ENCODE measurements at regions not wholly inside any gene's neighbourhood (a gene's known extent, or its start where the extent isn't known, plus 50 kb on each side); places are given as distances from the start of the nearest gene placed in this dataset.

DNA sequence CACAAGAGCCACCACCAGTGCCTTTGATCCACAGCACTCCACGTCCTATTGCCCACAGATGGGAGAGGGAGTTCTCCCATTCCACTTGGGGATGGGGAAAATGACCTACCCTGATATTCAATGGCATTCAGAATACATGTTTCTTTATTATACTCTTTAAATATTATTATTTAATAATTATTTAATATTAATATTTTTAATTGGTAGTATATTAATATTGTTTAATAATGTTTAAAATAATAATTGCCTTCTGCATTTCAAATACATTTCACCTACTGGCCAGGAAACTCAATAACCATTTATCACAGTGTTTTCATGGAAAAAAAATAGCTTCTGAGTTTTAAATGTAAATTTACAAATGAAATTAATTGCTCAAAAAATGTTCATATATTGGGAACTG is 127.4 kb upstream of the G2E3 start:
- no peak for DNase-seq
- no peaks in the 10 kb centered on the region for H3K9me2 ChIP-seq
- no peaks in the 10 kb centered on the region for H3K36me3 ChIP-seq (replicated peaks in 1 of 2; ENCODE audit: control insufficient read depth in 1 of 2, insufficient read depth in 2 of 2, low read length in 1 of 2)
- H4K20me1 ChIP-seq (ENCODE audit: insufficient read depth): no peaks in the 10 kb centered on the region
- H3K79me2 ChIP-seq (ENCODE audit: insufficient read depth): no peaks in the 10 kb centered on the region
- WGBS (ENCODE audit: low lambda C conversion rate): 0% methylated on average over 1 of the region's 1 CpG
- no peak overlapping the region for H3K27ac ChIP-seq (ENCODE audit: low read depth in 2 of 2, low read length in 1 of 2)
- no peaks in the 10 kb centered on the region for H3K4me1 ChIP-seq (ENCODE audit: control insufficient read depth in 1 of 2, insufficient read depth in 2 of 2, low read depth in 1 of 2, low read length in 1 of 2)
- H3K9ac ChIP-seq: no peak overlapping the region
- H3F3A ChIP-seq (replicated peaks; ENCODE audit: insufficient read depth): no peaks in the 10 kb centered on the region
- no peak overlapping the region for H3K4me2 ChIP-seq
- ChIA-PET POLR2A (no interaction called here), CTCF (interaction anchor here (0.8 kb wide), 1 partner anchor 11 kb away, joined by 4 read pairs; no protein-coding TSS in a partner anchor)
- H3K4me3 ChIP-seq (ENCODE audit: low read depth in 2 of 2, low read length in 1 of 2): no peak overlapping the region
- H3K27me3 ChIP-seq (ENCODE audit: insufficient read depth): no peaks in the 10 kb centered on the region; the same call in 1 of the 2 replicates
- H2AFZ ChIP-seq (ENCODE audit: low read depth): no peak overlapping the region
- H3K9me3 ChIP-seq: no peaks in the 10 kb centered on the region
- TF ChIP-seq FOSL2 (IDR thresholded peaks at IDR 0.05; ENCODE audit: borderline replicate concordance, low read depth): no peak
- TF ChIP-seq, protein P1, sequence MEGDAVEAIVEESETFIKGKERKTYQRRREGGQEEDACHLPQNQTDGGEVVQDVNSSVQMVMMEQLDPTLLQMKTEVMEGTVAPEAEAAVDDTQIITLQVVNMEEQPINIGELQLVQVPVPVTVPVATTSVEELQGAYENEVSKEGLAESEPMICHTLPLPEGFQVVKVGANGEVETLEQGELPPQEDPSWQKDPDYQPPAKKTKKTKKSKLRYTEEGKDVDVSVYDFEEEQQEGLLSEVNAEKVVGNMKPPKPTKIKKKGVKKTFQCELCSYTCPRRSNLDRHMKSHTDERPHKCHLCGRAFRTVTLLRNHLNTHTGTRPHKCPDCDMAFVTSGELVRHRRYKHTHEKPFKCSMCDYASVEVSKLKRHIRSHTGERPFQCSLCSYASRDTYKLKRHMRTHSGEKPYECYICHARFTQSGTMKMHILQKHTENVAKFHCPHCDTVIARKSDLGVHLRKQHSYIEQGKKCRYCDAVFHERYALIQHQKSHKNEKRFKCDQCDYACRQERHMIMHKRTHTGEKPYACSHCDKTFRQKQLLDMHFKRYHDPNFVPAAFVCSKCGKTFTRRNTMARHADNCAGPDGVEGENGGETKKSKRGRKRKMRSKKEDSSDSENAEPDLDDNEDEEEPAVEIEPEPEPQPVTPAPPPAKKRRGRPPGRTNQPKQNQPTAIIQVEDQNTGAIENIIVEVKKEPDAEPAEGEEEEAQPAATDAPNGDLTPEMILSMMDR (IDR thresholded peaks at IDR 0.05): no peak
- TF ChIP-seq SMC3 (IDR thresholded peaks at IDR 0.05; ENCODE audit: low read depth, low read length): no peak
- TF ChIP-seq RFX5 (IDR thresholded peaks at IDR 0.05; ENCODE audit: low read length): no peak
- no peak for TF ChIP-seq NFIC (IDR thresholded peaks at IDR 0.05; ENCODE audit: borderline replicate concordance)
- TF ChIP-seq TCF12 (IDR thresholded peaks at IDR 0.05): no peak

DNA sequence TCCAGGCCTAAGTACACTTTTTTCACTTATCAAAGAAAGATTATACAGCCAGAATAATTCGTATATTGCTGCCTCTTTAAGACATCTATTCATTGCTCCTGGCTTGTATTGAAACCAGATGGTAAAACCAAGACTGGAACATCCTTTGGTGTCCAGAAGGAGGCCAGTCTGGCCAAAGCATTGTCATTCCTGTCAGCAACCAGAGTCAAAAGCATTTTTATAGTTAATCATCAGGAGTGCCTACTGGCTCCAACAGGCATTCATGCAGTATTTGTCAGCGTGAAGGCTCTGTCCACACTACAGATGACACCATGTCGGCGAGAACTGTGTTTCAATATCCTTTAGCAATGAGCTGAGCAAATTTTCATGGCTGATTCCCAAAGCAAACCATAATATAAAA is 118.0 kb upstream of the G2E3 start:
- POLR2A ChIA-PET: no interaction called here
- 39% methylated on average over 4 of the region's 4 CpGs for WGBS (ENCODE audit: low lambda C conversion rate)
- H3K4me1 ChIP-seq (ENCODE audit: control insufficient read depth in 1 of 2, insufficient read depth in 2 of 2, low read depth in 1 of 2, low read length in 1 of 2): no peaks in the 10 kb centered on the region

More for the DNA sequence above, 118.0 kb upstream of the G2E3 start:
- Histone ChIP-seq H3K27me3 (ENCODE audit: insufficient read depth) (no peaks in the 10 kb centered on the region; the same call in 1 of the 2 replicates), H2AFZ (ENCODE audit: low read depth) (no peak overlapping the region), H3K9me3 (no peaks in the 10 kb centered on the region), H3K4me3 (ENCODE audit: low read depth in 2 of 2, low read length in 1 of 2) (no peak overlapping the region), H3K27ac (ENCODE audit: low read depth in 2 of 2, low read length in 1 of 2) (no peak overlapping the region), H3K4me2 (no peak overlapping the region), H3K79me2 (ENCODE audit: insufficient read depth) (no peaks in the 10 kb centered on the region), H3K36me3 (replicated peaks in 1 of 2; ENCODE audit: control insufficient read depth in 1 of 2, insufficient read depth in 2 of 2, low read length in 1 of 2) (no peaks in the 10 kb centered on the region), H3K9me2 (no peaks in the 10 kb centered on the region), H4K20me1 (ENCODE audit: insufficient read depth) (no peaks in the 10 kb centered on the region), H3F3A (replicated peaks; ENCODE audit: insufficient read depth) (no peaks in the 10 kb centered on the region), H3K9ac (no peak overlapping the region)
- no peak for DNase-seq
- CTCF ChIA-PET: no interaction called here
- TF ChIP-seq, protein P2, sequence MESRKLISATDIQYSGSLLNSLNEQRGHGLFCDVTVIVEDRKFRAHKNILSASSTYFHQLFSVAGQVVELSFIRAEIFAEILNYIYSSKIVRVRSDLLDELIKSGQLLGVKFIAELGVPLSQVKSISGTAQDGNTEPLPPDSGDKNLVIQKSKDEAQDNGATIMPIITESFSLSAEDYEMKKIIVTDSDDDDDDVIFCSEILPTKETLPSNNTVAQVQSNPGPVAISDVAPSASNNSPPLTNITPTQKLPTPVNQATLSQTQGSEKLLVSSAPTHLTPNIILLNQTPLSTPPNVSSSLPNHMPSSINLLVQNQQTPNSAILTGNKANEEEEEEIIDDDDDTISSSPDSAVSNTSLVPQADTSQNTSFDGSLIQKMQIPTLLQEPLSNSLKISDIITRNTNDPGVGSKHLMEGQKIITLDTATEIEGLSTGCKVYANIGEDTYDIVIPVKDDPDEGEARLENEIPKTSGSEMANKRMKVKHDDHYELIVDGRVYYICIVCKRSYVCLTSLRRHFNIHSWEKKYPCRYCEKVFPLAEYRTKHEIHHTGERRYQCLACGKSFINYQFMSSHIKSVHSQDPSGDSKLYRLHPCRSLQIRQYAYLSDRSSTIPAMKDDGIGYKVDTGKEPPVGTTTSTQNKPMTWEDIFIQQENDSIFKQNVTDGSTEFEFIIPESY (IDR thresholded peaks at IDR 0.05; ENCODE audit: borderline replicate concordance, low read depth): no peak
- no peak for TF ChIP-seq NFIC (IDR thresholded peaks at IDR 0.05; ENCODE audit: borderline replicate concordance)
- TF ChIP-seq GABPA (IDR thresholded peaks at IDR 0.05; ENCODE audit: low read depth): no peak
- TF ChIP-seq SMC3 (IDR thresholded peaks at IDR 0.05; ENCODE audit: low read depth, low read length): no peak
- TF ChIP-seq, protein P3, sequence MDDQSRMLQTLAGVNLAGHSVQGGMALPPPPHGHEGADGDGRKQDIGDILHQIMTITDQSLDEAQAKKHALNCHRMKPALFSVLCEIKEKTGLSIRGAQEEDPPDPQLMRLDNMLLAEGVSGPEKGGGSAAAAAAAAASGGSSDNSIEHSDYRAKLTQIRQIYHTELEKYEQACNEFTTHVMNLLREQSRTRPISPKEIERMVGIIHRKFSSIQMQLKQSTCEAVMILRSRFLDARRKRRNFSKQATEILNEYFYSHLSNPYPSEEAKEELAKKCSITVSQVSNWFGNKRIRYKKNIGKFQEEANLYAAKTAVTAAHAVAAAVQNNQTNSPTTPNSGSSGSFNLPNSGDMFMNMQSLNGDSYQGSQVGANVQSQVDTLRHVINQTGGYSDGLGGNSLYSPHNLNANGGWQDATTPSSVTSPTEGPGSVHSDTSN (IDR thresholded peaks at IDR 0.05): no peak
- TF ChIP-seq RAD21 (IDR thresholded peaks at IDR 0.05; ENCODE audit: low read length): no peak
- no peak for TF ChIP-seq TCF12 (IDR thresholded peaks at IDR 0.05)
- TF ChIP-seq YY1 (IDR thresholded peaks at IDR 0.05; ENCODE audit: low read depth): no peak
- TF ChIP-seq MEF2A (IDR thresholded peaks at IDR 0.05; ENCODE audit: borderline replicate concordance, low read depth): no peak
- no peak for TF ChIP-seq SIN3A (IDR thresholded peaks at IDR 0.05; ENCODE audit: borderline replicate concordance, low read depth, low read length)
- TF ChIP-seq CHD2 (IDR thresholded peaks at IDR 0.05; ENCODE audit: low read length, partially characterized antibody): no peak
- TF ChIP-seq, protein P4, sequence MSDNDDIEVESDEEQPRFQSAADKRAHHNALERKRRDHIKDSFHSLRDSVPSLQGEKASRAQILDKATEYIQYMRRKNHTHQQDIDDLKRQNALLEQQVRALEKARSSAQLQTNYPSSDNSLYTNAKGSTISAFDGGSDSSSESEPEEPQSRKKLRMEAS (IDR thresholded peaks at IDR 0.05; ENCODE audit: low read depth): no peak
- TF ChIP-seq, protein P5, sequence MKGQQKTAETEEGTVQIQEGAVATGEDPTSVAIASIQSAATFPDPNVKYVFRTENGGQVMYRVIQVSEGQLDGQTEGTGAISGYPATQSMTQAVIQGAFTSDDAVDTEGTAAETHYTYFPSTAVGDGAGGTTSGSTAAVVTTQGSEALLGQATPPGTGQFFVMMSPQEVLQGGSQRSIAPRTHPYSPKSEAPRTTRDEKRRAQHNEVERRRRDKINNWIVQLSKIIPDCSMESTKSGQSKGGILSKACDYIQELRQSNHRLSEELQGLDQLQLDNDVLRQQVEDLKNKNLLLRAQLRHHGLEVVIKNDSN (IDR thresholded peaks at IDR 0.05; ENCODE audit: borderline replicate concordance, low read depth): no peak
- no peak for TF ChIP-seq MXI1 (IDR thresholded peaks at IDR 0.05; ENCODE audit: low read depth, low read length)
- TF ChIP-seq, protein P6, sequence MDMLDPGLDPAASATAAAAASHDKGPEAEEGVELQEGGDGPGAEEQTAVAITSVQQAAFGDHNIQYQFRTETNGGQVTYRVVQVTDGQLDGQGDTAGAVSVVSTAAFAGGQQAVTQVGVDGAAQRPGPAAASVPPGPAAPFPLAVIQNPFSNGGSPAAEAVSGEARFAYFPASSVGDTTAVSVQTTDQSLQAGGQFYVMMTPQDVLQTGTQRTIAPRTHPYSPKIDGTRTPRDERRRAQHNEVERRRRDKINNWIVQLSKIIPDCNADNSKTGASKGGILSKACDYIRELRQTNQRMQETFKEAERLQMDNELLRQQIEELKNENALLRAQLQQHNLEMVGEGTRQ (IDR thresholded peaks at IDR 0.05; ENCODE audit: borderline replicate concordance, low read depth, low read length): no peak

Data from SK-N-SH (cell line).